ENCODE measurements at regions not wholly inside any gene's neighbourhood (a gene's known extent, or its start where the extent isn't known, plus 50 kb on each side); places are given as distances from the start of the nearest gene placed in this dataset.

- TF ChIP-seq CTCF (IDR thresholded peaks at IDR 0.05), result no peak
- TF ChIP-seq EP300 (IDR thresholded peaks at IDR 0.05), result no peak
These were observed 113.4 kb upstream of the GLI2 start for GRCh38 chr2:120622159-120622869.

All from gastroesophageal sphincter (tissue), 3 donors.